Stimulated activated CD4-positive, alpha-beta T cell treated with anti-CD3 and anti-CD28 coated beads, Interleukin-12 subunit alpha, Interleukin-12 subunit beta, amount 100 ng/mL, for 48 hours (primary cell): ENCODE measurements at regions not wholly inside any gene's neighbourhood (a gene's known extent, or its start where the extent isn't known, plus 50 kb on each side); places are given as distances from the start of the nearest gene placed in this dataset.

Experiments used
- DNase-seq, 3 donors: peaks; one replicate each; pipeline ENCODE4 v3.0.0-alpha.2; 2020; ENCODE audit warnings: low read depth in 2 of 3, low spot score in 1 of 3

- DNase-seq = no peak
Measured at GRCh38 chrX:138765051-138765450, 53.5 kb upstream of the FGF13 start.

DNA sequence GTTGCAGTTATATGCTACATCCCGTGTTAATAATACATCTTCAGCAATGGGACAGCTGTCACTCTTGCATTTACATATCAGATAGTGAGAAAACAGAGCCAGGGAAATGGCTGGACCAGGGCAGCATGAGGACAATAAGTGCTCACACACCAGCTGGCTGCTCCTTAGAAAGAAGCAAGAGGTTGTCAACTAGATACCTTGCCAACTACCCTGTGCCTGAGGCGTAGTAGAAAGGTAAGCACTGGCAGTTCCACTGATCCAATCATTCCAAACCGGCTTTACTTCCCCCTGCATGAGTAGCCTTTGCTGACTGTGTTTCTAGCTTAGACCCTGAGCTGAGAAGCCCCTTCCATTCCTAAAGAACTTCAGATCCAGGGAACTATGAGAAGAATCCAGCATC, 52.2 kb upstream of the FGF13 start:
- DNase-seq = no peak

DNA sequence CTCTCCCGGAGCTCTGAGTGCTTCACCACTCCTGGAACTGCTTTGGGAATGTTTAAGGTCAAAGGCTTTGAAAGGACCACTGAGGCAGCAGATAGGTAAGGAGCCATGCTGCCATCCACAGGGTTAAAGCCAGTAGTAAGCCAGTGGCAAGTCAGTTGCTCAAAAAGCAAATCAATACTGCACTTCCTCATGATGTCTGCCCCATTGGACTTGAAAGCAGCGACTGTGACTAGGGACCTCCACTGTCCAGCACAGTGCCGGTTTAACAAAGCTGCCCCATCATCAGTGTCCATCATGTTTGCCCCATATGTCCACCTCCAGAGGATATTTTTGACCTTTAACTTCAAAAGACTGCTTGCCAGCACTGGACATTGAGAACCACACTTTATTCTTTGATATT, 49.9 kb upstream of the FGF13 start:
- no peak for DNase-seq
